HEK293 (cell line): ENCODE measurements at regions not wholly inside any gene's neighbourhood (a gene's known extent, or its start where the extent isn't known, plus 50 kb on each side); places are given as distances from the start of the nearest gene placed in this dataset.

ENCODE experiments used
- CTCF ChIA-PET: fragments of 350-600 bp; formaldehyde crosslinking; extraction: SDS; loops from one replicate; lab custom pipeline; 2021; ENCODE audit warnings: antibody characterized with exemption; lab: Yijun Ruan, JAX
- POLR2A ChIA-PET: fragments of 300-600 bp; formaldehyde crosslinking; extraction: SDS; loops from one replicate; lab custom pipeline; 2020; ENCODE audit warnings: antibody characterized with exemption, inconsistent platforms; lab: Yijun Ruan, JAX
- H3K27ac ChIP-seq: fragments of 200-500 bp; sonication (Bioruptor generic); 2 replicates; pipeline ENCODE4 v1.5.1; 2014; ENCODE audit warnings: low read depth, low read length, control low read depth, inconsistent platforms; ENCODE audit errors: extremely low read depth
- H3K36me3 ChIP-seq, 2 experiments: fragments of 200-500 bp in 1 of 2; sonication (Bioruptor generic) in 1 of 2; 1 replicate in 1 of 2; 2 replicates in 1 of 2; pipeline ENCODE4 v1.5.1; 2014 to 2017; ENCODE audit warnings: inconsistent platforms in 2 of 2, low read length in 2 of 2; ENCODE audit not compliant: control insufficient read depth in 2 of 2, insufficient read depth in 1 of 2
- H3K4me1 ChIP-seq: fragments of 200-500 bp; sonication (Bioruptor generic); 2 replicates; pipeline ENCODE4 v1.5.1; 2014; ENCODE audit warnings: mild to moderate bottlenecking, low read length, inconsistent platforms; ENCODE audit not compliant: control insufficient read depth, insufficient read depth
- H3K4me3 ChIP-seq: 2 replicates; pipeline ENCODE4 v1.5.1; 2011; ENCODE audit warnings: low read depth, mild to moderate bottlenecking, control low read depth, low read length, moderate library complexity
- H3K9me3 ChIP-seq: fragments of 200-500 bp; sonication (Bioruptor generic); 2 replicates; pipeline ENCODE4 v1.5.1; 2014; ENCODE audit warnings: low read depth, low read length, inconsistent platforms; ENCODE audit not compliant: control insufficient read depth, insufficient read depth
- EGR2 ChIP-seq: fragments of 450-650 bp; formaldehyde crosslinking; IDR thresholded peaks from 2 replicates; pipeline ENCODE4 v1.5.1; 2016; ENCODE audit warnings: low read depth, missing biosample characterization, missing genetic modification characterization
- SCRT2 ChIP-seq: fragments of 450-650 bp; formaldehyde crosslinking; IDR thresholded peaks from 2 replicates; pipeline ENCODE4 v1.5.1; 2016; ENCODE audit warnings: missing biosample characterization, missing genetic modification characterization
- ZBTB17 ChIP-seq: fragments of 450-650 bp; formaldehyde crosslinking; IDR thresholded peaks from 2 replicates; pipeline ENCODE4 v1.5.1; 2016; ENCODE audit warnings: missing biosample characterization, missing genetic modification characterization
- ZBTB7A ChIP-seq: fragments of 450-650 bp; formaldehyde crosslinking; IDR thresholded peaks from 2 replicates; pipeline ENCODE4 v1.5.1; 2016; ENCODE audit warnings: low read depth, missing biosample characterization, missing genetic modification characterization
- ZFHX2 ChIP-seq: fragments of 450-650 bp; formaldehyde crosslinking; conservative IDR thresholded peaks from 2 replicates; pipeline ENCODE4 v1.5.1; 2016; ENCODE audit warnings: missing biosample characterization, missing genetic modification characterization
- ZNF311 ChIP-seq: fragments of 450-650 bp; formaldehyde crosslinking; IDR thresholded peaks from 2 replicates; pipeline ENCODE4 v1.5.1; 2017; ENCODE audit warnings: missing biosample characterization, missing genetic modification characterization, borderline replicate concordance
- ZNF48 ChIP-seq: fragments of 450-650 bp; formaldehyde crosslinking; IDR thresholded peaks from 2 replicates; pipeline ENCODE4 v1.5.1; 2016; ENCODE audit warnings: missing biosample characterization, missing genetic modification characterization
- ZNF548 ChIP-seq: fragments of 450-650 bp; formaldehyde crosslinking; IDR thresholded peaks from 2 replicates; pipeline ENCODE4 v1.5.1; 2016; ENCODE audit warnings: missing biosample characterization, missing genetic modification characterization
- ZNF555 ChIP-seq: fragments of 450-650 bp; formaldehyde crosslinking; conservative IDR thresholded peaks from 2 replicates; pipeline ENCODE4 v1.5.1; 2017; ENCODE audit warnings: missing biosample characterization, mild to moderate bottlenecking, missing genetic modification characterization, inconsistent platforms
- ZNF660 ChIP-seq: fragments of 450-650 bp; IDR thresholded peaks from 2 replicates; pipeline ENCODE4 v1.5.1; 2018; ENCODE audit warnings: missing biosample characterization, mild to moderate bottlenecking, missing genetic modification characterization
- ZSCAN30 ChIP-seq: fragments of 450-650 bp; IDR thresholded peaks from 2 replicates; pipeline ENCODE4 v1.5.1; 2018; ENCODE audit warnings: missing biosample characterization, mild to moderate bottlenecking, missing genetic modification characterization, moderate library complexity
- TF ChIP-seq, protein P1 (sequence below): fragments of 450-650 bp; formaldehyde crosslinking; IDR thresholded peaks from 2 replicates; pipeline ENCODE4 v1.5.1; 2017; ENCODE audit warnings: missing biosample characterization, missing genetic modification characterization
- TF ChIP-seq, protein P2 (sequence below): fragments of 450-650 bp; formaldehyde crosslinking; IDR thresholded peaks from 2 replicates; pipeline ENCODE4 v1.5.1; 2016; ENCODE audit warnings: missing biosample characterization, missing genetic modification characterization
- TF ChIP-seq, protein P3 (sequence below): fragments of 450-650 bp; formaldehyde crosslinking; IDR thresholded peaks from 2 replicates; pipeline ENCODE4 v1.5.1; 2016; ENCODE audit warnings: missing biosample characterization, missing genetic modification characterization
- TF ChIP-seq, protein P4 (sequence below): IDR thresholded peaks from 2 replicates; pipeline ENCODE4 v1.6.1; 2011; ENCODE audit warnings: mild to moderate bottlenecking, low read depth, low read length, borderline replicate concordance
- TF ChIP-seq, protein P5 (sequence below): fragments of 450-650 bp; formaldehyde crosslinking; conservative IDR thresholded peaks from 2 replicates; pipeline ENCODE4 v1.5.1; 2016; ENCODE audit warnings: low read depth, missing biosample characterization, missing genetic modification characterization

DNA sequence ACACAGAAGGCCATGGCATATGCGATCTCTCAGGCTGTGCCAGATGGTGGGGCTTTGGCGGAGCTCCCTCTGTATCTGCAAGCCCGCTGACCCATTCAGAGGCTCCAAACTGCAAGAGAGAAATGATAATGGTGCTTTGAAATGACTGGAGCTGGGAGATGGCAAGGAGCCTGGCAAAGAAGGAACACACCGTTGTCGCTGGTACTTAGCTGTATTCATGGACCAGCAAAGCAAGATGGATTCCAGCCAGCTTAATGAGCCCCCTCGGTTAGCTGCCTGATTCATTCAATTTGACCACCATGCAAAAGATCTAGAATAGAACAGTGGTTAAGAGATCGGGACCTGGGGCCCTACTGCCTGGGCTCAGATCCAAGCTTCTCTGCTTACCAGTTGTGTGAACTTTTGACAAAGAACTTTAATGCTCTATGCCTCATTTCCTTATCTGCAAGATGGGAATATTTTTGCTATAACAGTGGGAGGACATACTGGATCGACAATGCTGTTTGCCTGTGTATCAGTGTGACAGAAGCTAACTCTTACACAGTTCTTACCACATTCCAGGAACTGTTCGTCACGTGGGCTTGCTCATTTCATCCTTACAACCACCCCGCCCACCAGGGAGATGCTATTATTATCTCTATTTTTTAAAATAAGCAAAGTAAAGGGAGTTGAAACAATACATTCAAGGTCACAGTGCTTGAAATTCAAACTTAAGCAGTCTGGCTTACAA lies 317.8 kb upstream of the SULF2 start:
- POLR2A ChIA-PET, result no interaction called here
- Histone ChIP-seq H3K36me3 (no peaks in the 10 kb centered on the region), H3K4me1 (no peaks in the 10 kb centered on the region), H3K4me3 (no peak overlapping the region), H3K27ac (no peak overlapping the region), H3K9me3 (no peaks in the 10 kb centered on the region)
- TF ChIP-seq ZNF48 (tag by site-specific recombination) (no peak), ZNF660 (no peak), ZBTB17 (tag by site-specific recombination) (no peak)
- CTCF ChIA-PET, result interaction anchor here (0.6 kb wide), 1 partner anchor 10 kb away, joined by 3 read pairs; no protein-coding TSS in a partner anchor

DNA sequence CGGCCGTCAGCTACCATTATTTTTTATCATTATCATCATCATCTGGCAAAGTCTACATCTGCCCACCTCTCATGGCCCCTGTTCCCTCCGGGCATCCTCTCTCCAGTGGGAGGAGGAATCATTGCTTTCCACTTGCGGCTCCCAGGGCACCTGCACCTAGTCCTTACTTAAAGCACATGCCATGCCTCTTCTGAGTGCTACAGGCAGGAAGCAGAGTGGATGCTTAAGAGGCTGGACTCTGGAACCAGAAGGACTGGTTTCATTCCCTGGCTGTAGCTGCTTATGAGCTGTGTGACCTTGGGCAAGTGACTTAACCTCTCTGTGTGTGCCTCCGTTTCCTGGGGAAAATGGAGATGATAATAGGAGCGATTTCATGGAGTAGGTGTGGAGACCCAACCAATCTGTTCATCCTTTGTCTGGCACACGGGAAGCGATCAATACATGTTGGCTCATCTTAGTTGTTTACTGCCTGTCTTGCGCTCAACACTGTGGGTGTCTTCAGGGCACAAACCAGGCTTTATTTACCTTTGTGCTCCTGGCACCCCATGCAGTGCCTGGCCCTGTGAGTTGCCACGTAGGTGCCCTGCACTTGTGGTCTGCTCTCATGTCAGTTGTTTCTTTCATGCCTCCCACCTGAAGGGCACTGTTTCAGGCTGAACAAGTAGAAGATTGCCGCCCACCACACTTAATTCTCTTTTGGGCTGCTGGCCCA lies 317.0 kb upstream of the SULF2 start:
- peak; percentile 42; the same call in 1 of the 2 replicates for TF ChIP-seq EGR2 (tag by site-specific recombination)
- TF ChIP-seq ZBTB7A (tag by site-specific recombination), result no peak
- TF ChIP-seq, protein P1, sequence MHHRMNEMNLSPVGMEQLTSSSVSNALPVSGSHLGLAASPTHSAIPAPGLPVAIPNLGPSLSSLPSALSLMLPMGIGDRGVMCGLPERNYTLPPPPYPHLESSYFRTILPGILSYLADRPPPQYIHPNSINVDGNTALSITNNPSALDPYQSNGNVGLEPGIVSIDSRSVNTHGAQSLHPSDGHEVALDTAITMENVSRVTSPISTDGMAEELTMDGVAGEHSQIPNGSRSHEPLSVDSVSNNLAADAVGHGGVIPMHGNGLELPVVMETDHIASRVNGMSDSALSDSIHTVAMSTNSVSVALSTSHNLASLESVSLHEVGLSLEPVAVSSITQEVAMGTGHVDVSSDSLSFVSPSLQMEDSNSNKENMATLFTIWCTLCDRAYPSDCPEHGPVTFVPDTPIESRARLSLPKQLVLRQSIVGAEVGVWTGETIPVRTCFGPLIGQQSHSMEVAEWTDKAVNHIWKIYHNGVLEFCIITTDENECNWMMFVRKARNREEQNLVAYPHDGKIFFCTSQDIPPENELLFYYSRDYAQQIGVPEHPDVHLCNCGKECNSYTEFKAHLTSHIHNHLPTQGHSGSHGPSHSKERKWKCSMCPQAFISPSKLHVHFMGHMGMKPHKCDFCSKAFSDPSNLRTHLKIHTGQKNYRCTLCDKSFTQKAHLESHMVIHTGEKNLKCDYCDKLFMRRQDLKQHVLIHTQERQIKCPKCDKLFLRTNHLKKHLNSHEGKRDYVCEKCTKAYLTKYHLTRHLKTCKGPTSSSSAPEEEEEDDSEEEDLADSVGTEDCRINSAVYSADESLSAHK (tag by site-specific recombination), result no peak
- TF ChIP-seq ZFHX2 (tag by site-specific recombination), result peak; percentile 43; the same call in 1 of the 2 replicates
- TF ChIP-seq, protein P2, sequence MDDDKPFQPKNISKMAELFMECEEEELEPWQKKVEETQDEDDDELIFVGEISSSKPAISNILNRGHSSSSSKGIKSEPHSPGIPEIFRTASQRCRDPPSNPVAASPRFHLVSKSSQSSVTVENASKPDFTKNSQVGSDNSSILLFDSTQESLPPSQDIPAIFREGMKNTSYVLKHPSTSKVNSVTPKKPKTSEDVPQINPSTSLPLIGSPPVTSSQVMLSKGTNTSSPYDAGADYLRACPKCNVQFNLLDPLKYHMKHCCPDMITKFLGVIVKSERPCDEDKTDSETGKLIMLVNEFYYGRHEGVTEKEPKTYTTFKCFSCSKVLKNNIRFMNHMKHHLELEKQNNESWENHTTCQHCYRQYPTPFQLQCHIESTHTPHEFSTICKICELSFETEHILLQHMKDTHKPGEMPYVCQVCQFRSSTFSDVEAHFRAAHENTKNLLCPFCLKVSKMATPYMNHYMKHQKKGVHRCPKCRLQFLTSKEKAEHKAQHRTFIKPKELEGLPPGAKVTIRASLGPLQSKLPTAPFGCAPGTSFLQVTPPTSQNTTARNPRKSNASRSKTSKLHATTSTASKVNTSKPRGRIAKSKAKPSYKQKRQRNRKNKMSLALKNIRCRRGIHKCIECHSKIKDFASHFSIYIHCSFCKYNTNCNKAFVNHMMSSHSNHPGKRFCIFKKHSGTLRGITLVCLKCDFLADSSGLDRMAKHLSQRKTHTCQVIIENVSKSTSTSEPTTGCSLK (tag by site-specific recombination), result no peak
- TF ChIP-seq, all 188 proteins: peak for 2

DNA sequence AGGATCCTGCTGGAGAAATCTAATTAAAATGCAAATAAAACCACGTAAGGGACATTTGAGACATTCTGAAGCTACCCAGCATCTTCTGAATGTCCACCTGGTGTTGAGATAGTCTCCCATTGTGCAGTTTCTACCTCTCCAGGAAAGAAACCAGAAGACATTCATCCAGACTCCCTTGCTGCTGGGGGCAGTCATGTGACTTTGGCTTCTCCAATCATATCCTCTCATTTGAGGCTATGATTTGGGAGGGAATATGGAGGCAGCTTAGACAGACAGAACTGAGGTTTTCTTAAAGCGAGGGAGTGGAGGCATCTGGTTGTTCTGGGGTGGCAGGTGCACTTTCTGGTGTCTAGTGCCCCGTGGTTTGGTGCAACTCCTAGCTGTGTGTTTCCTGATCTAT lies 315.2 kb upstream of the SULF2 start:
- no peaks in the 10 kb centered on the region for H3K36me3 ChIP-seq
- CTCF ChIA-PET, result no interaction called here
- TF ChIP-seq ZNF548 (tag by site-specific recombination) (no peak), SCRT2 (tag by site-specific recombination) (no peak), ZNF555 (tag by site-specific recombination) (no peak), ZNF311 (no peak), ZSCAN30 (no peak)
- TF ChIP-seq, protein P3, sequence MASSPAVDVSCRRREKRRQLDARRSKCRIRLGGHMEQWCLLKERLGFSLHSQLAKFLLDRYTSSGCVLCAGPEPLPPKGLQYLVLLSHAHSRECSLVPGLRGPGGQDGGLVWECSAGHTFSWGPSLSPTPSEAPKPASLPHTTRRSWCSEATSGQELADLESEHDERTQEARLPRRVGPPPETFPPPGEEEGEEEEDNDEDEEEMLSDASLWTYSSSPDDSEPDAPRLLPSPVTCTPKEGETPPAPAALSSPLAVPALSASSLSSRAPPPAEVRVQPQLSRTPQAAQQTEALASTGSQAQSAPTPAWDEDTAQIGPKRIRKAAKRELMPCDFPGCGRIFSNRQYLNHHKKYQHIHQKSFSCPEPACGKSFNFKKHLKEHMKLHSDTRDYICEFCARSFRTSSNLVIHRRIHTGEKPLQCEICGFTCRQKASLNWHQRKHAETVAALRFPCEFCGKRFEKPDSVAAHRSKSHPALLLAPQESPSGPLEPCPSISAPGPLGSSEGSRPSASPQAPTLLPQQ (tag by site-specific recombination), result no peak
- TF ChIP-seq, protein P4, sequence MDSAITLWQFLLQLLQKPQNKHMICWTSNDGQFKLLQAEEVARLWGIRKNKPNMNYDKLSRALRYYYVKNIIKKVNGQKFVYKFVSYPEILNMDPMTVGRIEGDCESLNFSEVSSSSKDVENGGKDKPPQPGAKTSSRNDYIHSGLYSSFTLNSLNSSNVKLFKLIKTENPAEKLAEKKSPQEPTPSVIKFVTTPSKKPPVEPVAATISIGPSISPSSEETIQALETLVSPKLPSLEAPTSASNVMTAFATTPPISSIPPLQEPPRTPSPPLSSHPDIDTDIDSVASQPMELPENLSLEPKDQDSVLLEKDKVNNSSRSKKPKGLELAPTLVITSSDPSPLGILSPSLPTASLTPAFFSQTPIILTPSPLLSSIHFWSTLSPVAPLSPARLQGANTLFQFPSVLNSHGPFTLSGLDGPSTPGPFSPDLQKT, result no peak
- TF ChIP-seq, protein P5, sequence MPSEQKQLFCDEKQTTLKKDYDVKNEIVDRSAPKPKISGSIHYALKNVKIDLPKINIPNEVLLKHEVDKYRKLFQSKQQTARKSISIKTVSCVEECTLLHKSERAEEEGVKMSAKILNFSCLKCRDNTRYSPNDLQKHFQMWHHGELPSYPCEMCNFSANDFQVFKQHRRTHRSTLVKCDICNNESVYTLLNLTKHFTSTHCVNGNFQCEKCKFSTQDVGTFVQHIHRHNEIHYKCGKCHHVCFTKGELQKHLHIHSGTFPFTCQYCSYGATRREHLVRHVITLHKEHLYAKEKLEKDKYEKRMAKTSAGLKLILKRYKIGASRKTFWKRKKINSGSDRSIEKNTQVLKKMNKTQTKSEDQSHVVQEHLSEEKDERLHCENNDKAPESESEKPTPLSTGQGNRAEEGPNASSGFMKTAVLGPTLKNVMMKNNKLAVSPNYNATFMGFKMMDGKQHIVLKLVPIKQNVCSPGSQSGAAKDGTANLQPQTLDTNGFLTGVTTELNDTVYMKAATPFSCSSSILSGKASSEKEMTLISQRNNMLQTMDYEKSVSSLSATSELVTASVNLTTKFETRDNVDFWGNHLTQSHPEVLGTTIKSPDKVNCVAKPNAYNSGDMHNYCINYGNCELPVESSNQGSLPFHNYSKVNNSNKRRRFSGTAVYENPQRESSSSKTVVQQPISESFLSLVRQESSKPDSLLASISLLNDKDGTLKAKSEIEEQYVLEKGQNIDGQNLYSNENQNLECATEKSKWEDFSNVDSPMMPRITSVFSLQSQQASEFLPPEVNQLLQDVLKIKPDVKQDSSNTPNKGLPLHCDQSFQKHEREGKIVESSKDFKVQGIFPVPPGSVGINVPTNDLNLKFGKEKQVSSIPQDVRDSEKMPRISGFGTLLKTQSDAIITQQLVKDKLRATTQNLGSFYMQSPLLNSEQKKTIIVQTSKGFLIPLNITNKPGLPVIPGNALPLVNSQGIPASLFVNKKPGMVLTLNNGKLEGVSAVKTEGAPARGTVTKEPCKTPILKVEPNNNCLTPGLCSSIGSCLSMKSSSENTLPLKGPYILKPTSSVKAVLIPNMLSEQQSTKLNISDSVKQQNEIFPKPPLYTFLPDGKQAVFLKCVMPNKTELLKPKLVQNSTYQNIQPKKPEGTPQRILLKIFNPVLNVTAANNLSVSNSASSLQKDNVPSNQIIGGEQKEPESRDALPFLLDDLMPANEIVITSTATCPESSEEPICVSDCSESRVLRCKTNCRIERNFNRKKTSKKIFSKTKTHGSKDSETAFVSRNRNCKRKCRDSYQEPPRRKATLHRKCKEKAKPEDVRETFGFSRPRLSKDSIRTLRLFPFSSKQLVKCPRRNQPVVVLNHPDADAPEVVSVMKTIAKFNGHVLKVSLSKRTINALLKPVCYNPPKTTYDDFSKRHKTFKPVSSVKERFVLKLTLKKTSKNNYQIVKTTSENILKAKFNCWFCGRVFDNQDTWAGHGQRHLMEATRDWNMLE (tag by site-specific recombination), result no peak

More for the DNA sequence above, 317.0 kb upstream of the SULF2 start:
- no peak overlapping the region for H3K27ac ChIP-seq
- CTCF ChIA-PET, result interaction anchor here (1.5 kb wide), 1 partner anchor 425 kb away, joined by 3 read pairs; no protein-coding TSS in a partner anchor
- POLR2A ChIA-PET, result no interaction called here
- no peaks in the 10 kb centered on the region for H3K4me1 ChIP-seq
- no peaks in the 10 kb centered on the region for H3K9me3 ChIP-seq
- no peaks in the 10 kb centered on the region for H3K36me3 ChIP-seq
- no peak overlapping the region for H3K4me3 ChIP-seq

More for the DNA sequence above, 315.2 kb upstream of the SULF2 start:
- POLR2A ChIA-PET, result no interaction called here
- Histone ChIP-seq H3K9me3 (no peaks in the 10 kb centered on the region), H3K4me1 (no peaks in the 10 kb centered on the region), H3K4me3 (no peak overlapping the region), H3K27ac (no peak overlapping the region)
